Upper lobe of right lung (tissue), 1 donor: ENCODE measurements at regions not wholly inside any gene's neighbourhood (a gene's known extent, or its start where the extent isn't known, plus 50 kb on each side); places are given as distances from the start of the nearest gene placed in this dataset.

ENCODE experiments used
- ATAC-seq: fragments of 200-7000 bp; cut with Tn5 transposase; one replicate; pipeline ENCODE4 v1.9.1; 2020; ENCODE audit warnings: mild to moderate bottlenecking, moderate library complexity
- DNase-seq: peaks from one replicate; pipeline ENCODE4 v3.0.0-alpha.2; 2020
- H3K27ac ChIP-seq: fragments of 200-600 bp; one replicate; pipeline ENCODE4 v1.8.0; 2022
- H3K27me3 ChIP-seq: fragments of 200-600 bp; one replicate; pipeline ENCODE4 v1.8.0; 2022; ENCODE audit warnings: mild to moderate bottlenecking
- H3K36me3 ChIP-seq: fragments of 200-600 bp; one replicate; pipeline ENCODE4 v1.8.0; 2022
- H3K4me1 ChIP-seq: fragments of 200-600 bp; one replicate; pipeline ENCODE4 v1.8.0; 2022
- H3K4me3 ChIP-seq: fragments of 200-600 bp; one replicate; pipeline ENCODE4 v1.8.0; 2022; ENCODE audit warnings: mild to moderate bottlenecking
- H3K9me3 ChIP-seq: fragments of 200-600 bp; one replicate; pipeline ENCODE4 v1.8.0; 2022
- intact Hi-C: fragments of 100-400 bp; cut with DNase I; formaldehyde crosslinking; loops from one replicate; pipeline ENCODE4 v1.11.0; 2022
- TF ChIP-seq, protein P1 (sequence below): fragments of 200-600 bp; IDR thresholded peaks from one replicate; pipeline ENCODE4 v1.8.0; 2022; ENCODE audit warnings: antibody characterized with exemption
- donor health status: DM: no; HTN: yes; CAD: no; lungs with severe emphysema.

DNA sequence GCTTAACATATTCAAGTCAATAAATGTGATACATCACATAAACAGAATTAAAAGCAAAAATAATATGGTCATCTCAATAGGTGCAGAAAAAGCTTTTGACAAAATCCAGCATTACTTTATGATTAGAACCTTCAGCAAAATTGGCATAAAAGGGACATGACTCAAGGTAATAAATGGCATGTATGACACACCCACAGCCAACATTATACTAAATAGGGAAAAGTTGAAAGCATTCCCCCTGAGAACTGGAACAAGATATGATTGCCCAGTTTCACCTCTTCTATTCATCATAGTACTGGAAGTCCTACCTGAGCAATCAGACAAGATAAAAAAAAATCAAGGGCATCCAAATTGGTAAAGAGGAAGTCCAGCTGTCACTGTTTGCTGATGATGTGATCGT, 594.7 kb downstream of the DIPK2A start:
- H3K27me3 ChIP-seq = no peaks in the 10 kb centered on the region
- DNase-seq = no peak
- H3K9me3 ChIP-seq = no peaks in the 10 kb centered on the region
- H3K36me3 ChIP-seq = no peaks in the 10 kb centered on the region
- intact Hi-C loops = no loop called here
- no peaks in the 10 kb centered on the region for H3K4me1 ChIP-seq
- ATAC-seq = no peak
- no peak overlapping the region for H3K4me3 ChIP-seq
- TF ChIP-seq, protein P1, sequence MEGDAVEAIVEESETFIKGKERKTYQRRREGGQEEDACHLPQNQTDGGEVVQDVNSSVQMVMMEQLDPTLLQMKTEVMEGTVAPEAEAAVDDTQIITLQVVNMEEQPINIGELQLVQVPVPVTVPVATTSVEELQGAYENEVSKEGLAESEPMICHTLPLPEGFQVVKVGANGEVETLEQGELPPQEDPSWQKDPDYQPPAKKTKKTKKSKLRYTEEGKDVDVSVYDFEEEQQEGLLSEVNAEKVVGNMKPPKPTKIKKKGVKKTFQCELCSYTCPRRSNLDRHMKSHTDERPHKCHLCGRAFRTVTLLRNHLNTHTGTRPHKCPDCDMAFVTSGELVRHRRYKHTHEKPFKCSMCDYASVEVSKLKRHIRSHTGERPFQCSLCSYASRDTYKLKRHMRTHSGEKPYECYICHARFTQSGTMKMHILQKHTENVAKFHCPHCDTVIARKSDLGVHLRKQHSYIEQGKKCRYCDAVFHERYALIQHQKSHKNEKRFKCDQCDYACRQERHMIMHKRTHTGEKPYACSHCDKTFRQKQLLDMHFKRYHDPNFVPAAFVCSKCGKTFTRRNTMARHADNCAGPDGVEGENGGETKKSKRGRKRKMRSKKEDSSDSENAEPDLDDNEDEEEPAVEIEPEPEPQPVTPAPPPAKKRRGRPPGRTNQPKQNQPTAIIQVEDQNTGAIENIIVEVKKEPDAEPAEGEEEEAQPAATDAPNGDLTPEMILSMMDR = no peak
- H3K27ac ChIP-seq = no peak overlapping the region

DNA sequence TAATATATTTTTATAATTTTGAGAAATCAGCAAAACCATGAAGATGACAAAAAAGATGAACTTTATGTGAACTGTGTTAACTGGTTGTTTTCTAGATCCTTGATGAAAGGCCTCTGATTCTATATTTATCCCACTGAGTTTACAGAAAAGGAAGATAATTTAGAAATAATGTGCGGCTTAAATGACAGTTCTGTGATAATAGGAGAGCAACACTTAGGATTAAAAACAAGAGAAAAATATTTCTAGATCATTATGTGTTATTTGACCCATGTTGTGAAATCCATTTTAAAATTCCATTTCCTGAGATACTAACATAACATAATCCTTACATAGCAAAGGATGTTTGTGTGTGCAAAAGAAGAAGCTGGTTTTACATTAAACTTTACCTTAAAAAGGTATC, 598.0 kb downstream of the DIPK2A start:
- Histone ChIP-seq H3K27me3 (no peaks in the 10 kb centered on the region), H3K9me3 (no peaks in the 10 kb centered on the region), H3K4me3 (no peak overlapping the region), H3K36me3 (no peaks in the 10 kb centered on the region), H3K4me1 (no peaks in the 10 kb centered on the region), H3K27ac (no peak overlapping the region)
- DNase-seq (no peak), ATAC-seq (no peak)
- intact Hi-C loops = no loop called here
- TF ChIP-seq, protein P1 = no peak

DNA sequence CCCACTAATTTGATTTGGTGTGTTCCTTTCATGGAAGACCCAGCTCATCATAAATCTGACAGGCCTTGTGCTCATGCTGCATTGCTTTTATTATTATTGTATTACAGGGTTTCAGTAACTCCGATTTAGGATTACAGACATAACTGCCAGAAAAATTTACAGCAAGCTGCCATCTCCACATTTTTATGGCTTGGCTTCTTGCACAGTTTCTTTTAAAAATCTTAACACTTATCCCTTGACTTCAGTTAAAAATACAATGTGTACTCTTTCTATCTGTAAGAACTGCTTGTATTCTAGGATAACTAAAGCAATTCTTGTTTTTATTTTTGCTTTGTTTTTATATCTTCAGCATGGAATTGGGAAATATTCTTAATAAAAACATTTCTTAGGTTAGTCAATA, 612.2 kb downstream of the DIPK2A start:
- intact Hi-C loops = no loop called here
- Histone ChIP-seq H3K4me3 (no peak overlapping the region), H3K36me3 (no peaks in the 10 kb centered on the region), H3K9me3 (no peaks in the 10 kb centered on the region), H3K4me1 (no peaks in the 10 kb centered on the region), H3K27me3 (no peaks in the 10 kb centered on the region), H3K27ac (no peak overlapping the region)
- TF ChIP-seq, protein P1 = no peak
- DNase-seq (no peak), ATAC-seq (no peak)

- DNase-seq (no peak), ATAC-seq (no peak)
- H3K27ac ChIP-seq = no peak overlapping the region
- H3K9me3 ChIP-seq = no peaks in the 10 kb centered on the region
- H3K4me1 ChIP-seq = no peaks in the 10 kb centered on the region
- H3K4me3 ChIP-seq = no peak overlapping the region
- intact Hi-C loops = no loop called here
- H3K27me3 ChIP-seq = no peaks in the 10 kb centered on the region
- TF ChIP-seq, protein P1 = no peak
- no peaks in the 10 kb centered on the region for H3K36me3 ChIP-seq
These were observed 613.8 kb downstream of the DIPK2A start for GRCh38 chr3:144585408-144585807.

GRCh38 chr3:144585953-144586352, 614.3 kb downstream of the DIPK2A start:
- H3K9me3 ChIP-seq = no peaks in the 10 kb centered on the region
- no peaks in the 10 kb centered on the region for H3K4me1 ChIP-seq
- intact Hi-C loops = no loop called here
- DNase-seq = no peak
- H3K27me3 ChIP-seq = no peaks in the 10 kb centered on the region
- no peak for ATAC-seq
- TF ChIP-seq, protein P1 = no peak
- no peak overlapping the region for H3K27ac ChIP-seq
- H3K4me3 ChIP-seq = no peak overlapping the region
- no peaks in the 10 kb centered on the region for H3K36me3 ChIP-seq

- TF ChIP-seq, protein P1 = no peak
- H3K4me1 ChIP-seq = no peaks in the 10 kb centered on the region
- no peaks in the 10 kb centered on the region for H3K27me3 ChIP-seq
- H3K9me3 ChIP-seq = no peaks in the 10 kb centered on the region
- H3K36me3 ChIP-seq = no peaks in the 10 kb centered on the region
- DNase-seq (no peak), ATAC-seq (no peak)
- intact Hi-C loops = no loop called here
- no peak overlapping the region for H3K4me3 ChIP-seq
- no peak overlapping the region for H3K27ac ChIP-seq
These were observed 614.8 kb downstream of the DIPK2A start for GRCh38 chr3:144586382-144586781.
